Tibial nerve (tissue), 4 donors: ENCODE measurements at regions not wholly inside any gene's neighbourhood (a gene's known extent, or its start where the extent isn't known, plus 50 kb on each side); places are given as distances from the start of the nearest gene placed in this dataset.

Experiments
- DNase-seq, 2 donors: peaks; one replicate each; pipeline ENCODE4 v3.0.0-alpha.2; 2019; ENCODE audit warnings: low spot score in 2 of 2
- H3K27ac ChIP-seq, 4 donors: fragments of 200-600 bp; sonication (generic) in 3 of 4; one replicate each; pipeline ENCODE4 v1.5.1; 2017 to 2019; ENCODE audit warnings: mild to moderate bottlenecking in 1 of 4
- H3K27me3 ChIP-seq, 2 donors: fragments of 200-600 bp; sonication (generic) in 1 of 2; one replicate each; pipeline versions ENCODE4 v1.5.1 to v1.6.0; 2017 to 2019
- H3K36me3 ChIP-seq, 3 donors: fragments of 200-600 bp; sonication (generic); one replicate each; pipeline ENCODE4 v1.5.1; 2018 to 2019
- H3K4me1 ChIP-seq, 4 donors: fragments of 200-600 bp; sonication (generic) in 3 of 4; one replicate each; pipeline ENCODE4 v1.5.1; 2017 to 2019
- H3K4me3 ChIP-seq, 4 donors: fragments of 200-600 bp; sonication (generic) in 3 of 4; one replicate each; pipeline ENCODE4 v1.5.1; 2017 to 2019; ENCODE audit warnings: mild to moderate bottlenecking in 1 of 4, moderate library complexity in 1 of 4
- H3K9me3 ChIP-seq, 4 donors: fragments of 200-600 bp; sonication (generic) in 3 of 4; one replicate each; pipeline ENCODE4 v1.5.1; 2017 to 2019
- CTCF ChIP-seq, 5 experiments: fragments of 200-600 bp in 3 of 5; fragments of 450-650 bp in 2 of 5; sonication (generic) in 3 of 5; IDR thresholded peaks; one replicate each; pipeline ENCODE4 v1.5.1; 2016 to 2019; ENCODE audit warnings: antibody characterized with exemption in 5 of 5, mild to moderate bottlenecking in 3 of 5, moderate library complexity in 2 of 5
- EP300 ChIP-seq, 2 donors: sonication (generic); formaldehyde crosslinking; IDR thresholded peaks; one replicate each; pipeline ENCODE4 v1.6.1; 2017; ENCODE audit warnings: antibody characterized with exemption in 2 of 2, mild to moderate bottlenecking in 1 of 2
- POLR2A ChIP-seq, 2 donors: fragments of 450-650 bp; IDR thresholded peaks; one replicate each; pipeline ENCODE4 v1.6.1; 2017; ENCODE audit warnings: antibody characterized with exemption in 2 of 2, mild to moderate bottlenecking in 2 of 2, moderate library complexity in 2 of 2
- WGBS, 2 donors: methylation state at CpG; one replicate each; pipeline ENCODE4 v1.1.5; 2018; 5-methylcytosine and 5-hydroxymethylcytosine counted together

- Histone ChIP-seq H3K27me3 (no peaks in the 10 kb centered on the region), H3K4me3 (no peak overlapping the region), H3K27ac (no peak overlapping the region), H3K4me1 (no peaks in the 10 kb centered on the region), H3K9me3 (no peaks in the 10 kb centered on the region), H3K36me3 (no peaks in the 10 kb centered on the region)
- WGBS, 2 donors: 78 to 80% methylated on average over 2 of the region's 2 CpGs
- TF ChIP-seq CTCF (IDR thresholded peaks at IDR 0.05) (no peak), POLR2A (IDR thresholded peaks at IDR 0.05) (no peak), EP300 (IDR thresholded peaks at IDR 0.05) (no peak)
- no peak for DNase-seq
These were observed 681.5 kb upstream of the EPHA5 start for GRCh38 chr4:66351761-66352160.

GRCh38 chr4:66340286-66340893, 670.1 kb upstream of the EPHA5 start:
- 92 to 97% methylated on average over 3 of the region's 3 CpGs for WGBS, 2 donors
- H3K4me3 ChIP-seq: no peak overlapping the region
- no peaks in the 10 kb centered on the region for H3K9me3 ChIP-seq
- DNase-seq: no peak
- no peaks in the 10 kb centered on the region for H3K36me3 ChIP-seq
- no peaks in the 10 kb centered on the region for H3K4me1 ChIP-seq
- no peaks in the 10 kb centered on the region for H3K27me3 ChIP-seq
- no peak overlapping the region for H3K27ac ChIP-seq
- TF ChIP-seq POLR2A (IDR thresholded peaks at IDR 0.05): no peak
- TF ChIP-seq EP300 (IDR thresholded peaks at IDR 0.05): no peak

GRCh38 chr4:66339007-66339406, 668.7 kb upstream of the EPHA5 start:
- TF ChIP-seq CTCF (IDR thresholded peaks at IDR 0.05): no peak
- no peak for TF ChIP-seq POLR2A (IDR thresholded peaks at IDR 0.05)
- no peak for TF ChIP-seq EP300 (IDR thresholded peaks at IDR 0.05)
- Histone ChIP-seq H3K27me3 (no peaks in the 10 kb centered on the region), H3K4me3 (no peak overlapping the region), H3K36me3 (no peaks in the 10 kb centered on the region), H3K27ac (no peak overlapping the region), H3K4me1 (no peaks in the 10 kb centered on the region), H3K9me3 (no peaks in the 10 kb centered on the region)
- DNase-seq: no peak
- WGBS, 2 donors: 84 to 85% methylated on average over 3 of the region's 3 CpGs

GRCh38 chr4:66331761-66332160, 661.5 kb upstream of the EPHA5 start:
- Histone ChIP-seq H3K9me3 (no peaks in the 10 kb centered on the region), H3K27ac (no peak overlapping the region), H3K4me1 (no peaks in the 10 kb centered on the region)

GRCh38 chr4:66330125-66330524, 659.8 kb upstream of the EPHA5 start:
- H3K4me1 ChIP-seq: no peaks in the 10 kb centered on the region
- TF ChIP-seq POLR2A (IDR thresholded peaks at IDR 0.05): no peak
- no peak for TF ChIP-seq EP300 (IDR thresholded peaks at IDR 0.05)
- no peak for TF ChIP-seq CTCF (IDR thresholded peaks at IDR 0.05)
- H3K27me3 ChIP-seq: no peaks in the 10 kb centered on the region
- no peaks in the 10 kb centered on the region for H3K36me3 ChIP-seq
- no peak overlapping the region for H3K27ac ChIP-seq
- H3K9me3 ChIP-seq: no peaks in the 10 kb centered on the region
- 87 to 92% methylated on average over 3 of the region's 3 CpGs for WGBS, 2 donors
- DNase-seq: no peak
- H3K4me3 ChIP-seq: no peak overlapping the region

More at GRCh38 chr4:66331761-66332160, 661.5 kb upstream of the EPHA5 start:
- no peak for DNase-seq
- Histone ChIP-seq H3K27me3 (no peaks in the 10 kb centered on the region), H3K36me3 (no peaks in the 10 kb centered on the region), H3K4me3 (no peak overlapping the region)
- TF ChIP-seq EP300 (IDR thresholded peaks at IDR 0.05) (no peak), CTCF (IDR thresholded peaks at IDR 0.05) (no peak)
